GM18909 (cell line): ENCODE measurements at regions not wholly inside any gene's neighbourhood (a gene's known extent, or its start where the extent isn't known, plus 50 kb on each side); places are given as distances from the start of the nearest gene placed in this dataset.
"Not testable (repeated sequence)": the region's sequence is repeated elsewhere in the genome, so short reads cannot be mapped to it uniquely, and the experiment has no call there.

Source experiments
- ATAC-seq: cut with Tn5 transposase; IDR thresholded peaks from one replicate; pipeline ENCODE4 v1.9.1; 2021; ENCODE audit warnings: mild to moderate bottlenecking; ENCODE audit not compliant: unreplicated experiment, poor library complexity

DNA sequence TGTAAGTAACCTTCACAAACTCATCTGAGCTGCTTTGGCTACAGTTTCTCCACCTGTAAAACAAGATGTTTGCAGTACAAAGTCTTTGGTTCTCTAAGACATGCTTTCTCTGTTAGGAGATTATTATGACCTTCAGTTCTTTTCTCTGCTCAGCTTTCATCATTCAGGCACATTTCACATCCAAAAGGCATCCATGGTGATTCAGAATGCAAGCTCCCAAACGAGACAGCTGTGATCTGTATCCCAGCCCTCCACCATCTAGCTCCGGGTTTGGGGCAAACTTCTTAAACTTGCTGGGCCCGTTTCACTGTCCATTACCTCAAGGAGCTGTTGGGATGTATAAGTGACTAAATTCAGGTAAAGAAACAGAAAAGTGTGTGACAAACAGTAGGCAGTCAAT is 95.8 kb upstream of the COL1A2 start:
- no peak for ATAC-seq

DNA sequence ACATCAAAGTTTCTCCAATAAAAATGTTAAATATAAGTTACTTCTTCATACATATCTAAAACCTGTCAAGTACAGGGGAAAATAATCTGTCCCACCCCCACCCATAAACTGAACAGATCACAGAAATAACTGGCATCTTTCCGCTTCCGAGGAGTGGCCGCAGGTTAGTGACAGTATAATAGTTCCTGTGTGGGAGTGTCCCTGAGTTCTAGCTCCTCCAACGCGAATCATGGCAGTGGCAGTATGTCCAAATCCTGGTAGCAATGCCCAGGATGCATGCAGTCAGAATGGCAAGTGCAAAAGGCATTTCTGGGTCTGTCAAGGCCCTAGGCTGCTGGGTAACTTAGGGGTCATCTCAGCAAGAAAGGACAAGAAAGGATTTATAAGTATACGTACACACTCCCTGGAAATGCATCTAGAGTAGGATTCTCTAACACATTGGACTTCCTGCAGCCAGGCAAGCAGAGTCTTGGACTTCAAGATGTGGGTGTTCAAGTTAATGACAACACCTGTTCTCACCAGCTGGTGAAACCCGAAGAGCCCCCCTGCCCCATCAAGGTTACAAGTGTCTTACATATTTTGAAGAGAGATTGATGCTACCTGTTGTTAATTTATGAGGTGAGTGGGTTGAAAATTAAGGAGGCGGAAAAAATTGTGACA is 94.4 kb upstream of the COL1A2 start:
- no peak for ATAC-seq

DNA sequence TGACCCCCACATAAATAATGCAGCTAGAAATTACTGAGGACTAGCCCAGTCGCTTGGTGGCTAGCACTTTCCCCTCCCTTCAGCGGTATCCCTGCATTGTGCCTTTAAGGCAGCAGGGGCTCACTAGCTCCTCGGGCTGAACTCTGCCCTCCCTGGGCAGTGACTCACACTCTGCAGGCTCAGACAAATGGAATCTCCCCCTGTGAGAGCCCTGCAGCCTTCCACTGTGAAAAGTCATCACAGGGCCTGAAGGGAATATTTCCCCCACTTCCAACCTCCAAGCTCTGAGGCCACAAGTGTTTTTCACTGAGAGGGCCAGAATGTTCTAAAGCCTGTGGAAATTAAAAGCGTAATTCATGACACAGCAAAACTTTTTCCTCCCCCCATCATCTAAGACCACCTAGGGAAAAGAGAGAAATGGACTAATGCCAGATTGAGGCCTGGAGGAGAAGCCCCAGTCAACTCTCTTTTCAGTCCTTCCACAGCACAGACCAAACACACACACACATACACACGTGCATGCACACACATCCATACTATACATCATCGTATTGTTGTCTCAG is 93.6 kb upstream of the COL1A2 start:
- ATAC-seq = no peak

DNA sequence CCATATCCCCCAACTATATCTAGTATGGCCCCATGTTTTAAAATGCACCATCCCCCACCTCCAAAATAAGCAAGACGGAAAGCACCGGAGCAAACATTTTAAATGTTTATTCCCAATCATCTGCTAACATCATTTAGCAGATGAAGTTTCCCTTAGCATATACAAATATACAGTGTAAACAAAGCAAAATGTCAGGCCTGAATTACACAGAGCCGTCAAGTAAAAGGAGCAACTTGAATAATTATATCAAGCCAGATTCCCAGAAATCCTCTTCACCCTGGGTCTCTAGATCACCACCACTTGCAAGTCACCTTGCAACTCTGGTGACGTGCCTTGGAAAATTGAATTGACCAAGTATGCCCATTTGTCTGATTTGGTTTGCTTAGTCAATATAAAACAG is 91.6 kb upstream of the COL1A2 start:
- no peak for ATAC-seq

DNA sequence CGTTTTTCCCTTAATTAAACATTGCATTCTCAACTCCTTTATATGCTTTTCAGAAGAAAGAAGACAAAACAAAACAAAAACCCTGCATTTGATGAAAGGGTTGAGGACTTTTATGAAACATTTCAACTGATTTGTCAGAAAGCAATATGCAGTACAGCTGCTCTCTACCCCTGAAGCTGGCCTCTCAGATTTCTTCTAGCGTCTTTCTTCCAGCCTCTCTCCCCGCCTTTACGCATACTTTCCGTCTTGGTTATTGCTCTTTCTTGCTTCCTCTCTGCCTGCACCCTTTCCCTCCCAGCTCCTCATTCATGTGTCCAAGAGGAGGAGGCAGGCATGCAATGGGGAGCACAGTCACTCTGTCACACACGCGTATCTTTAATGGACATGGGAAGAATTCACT is 91.0 kb upstream of the COL1A2 start:
- ATAC-seq = no peak

DNA sequence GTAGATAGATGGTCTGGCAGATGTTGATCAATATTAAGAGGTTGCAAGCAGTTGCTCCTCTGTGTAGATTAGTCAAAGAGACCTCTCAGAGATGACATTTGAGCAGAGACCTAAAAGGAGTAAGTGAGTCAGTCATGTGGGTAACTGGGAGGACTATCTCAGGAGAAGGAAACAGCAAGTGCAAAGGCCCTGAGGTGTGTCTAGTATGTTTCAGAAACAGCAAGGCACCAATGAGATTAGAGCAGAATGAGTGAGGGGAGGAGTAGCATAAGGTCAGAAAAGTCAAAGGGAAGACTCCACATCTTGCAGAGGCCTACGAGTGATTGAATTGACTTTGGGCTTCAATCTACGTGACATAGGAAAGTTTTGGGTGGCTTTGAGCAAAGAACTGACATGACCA is 89.8 kb upstream of the COL1A2 start:
- ATAC-seq = no peak

DNA sequence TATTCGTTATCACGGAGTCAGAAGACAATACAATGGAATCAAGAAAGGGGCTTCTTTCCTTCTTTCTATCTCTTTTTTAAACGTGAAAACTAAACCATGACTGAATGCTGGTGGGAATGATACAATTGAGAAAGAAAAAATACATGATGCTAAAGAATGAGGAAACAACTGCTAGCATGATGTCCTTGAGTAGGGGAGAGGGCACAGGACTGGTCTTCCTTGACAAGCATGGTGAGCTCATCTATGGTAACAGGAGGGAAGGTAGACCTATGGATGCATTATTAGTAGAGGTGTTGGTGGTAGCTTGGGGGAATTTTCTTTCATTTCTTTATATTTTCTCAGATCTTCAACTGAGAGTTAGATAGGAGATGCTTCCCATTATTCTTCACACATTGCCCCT is 88.9 kb upstream of the COL1A2 start:
- ATAC-seq = no peak

DNA sequence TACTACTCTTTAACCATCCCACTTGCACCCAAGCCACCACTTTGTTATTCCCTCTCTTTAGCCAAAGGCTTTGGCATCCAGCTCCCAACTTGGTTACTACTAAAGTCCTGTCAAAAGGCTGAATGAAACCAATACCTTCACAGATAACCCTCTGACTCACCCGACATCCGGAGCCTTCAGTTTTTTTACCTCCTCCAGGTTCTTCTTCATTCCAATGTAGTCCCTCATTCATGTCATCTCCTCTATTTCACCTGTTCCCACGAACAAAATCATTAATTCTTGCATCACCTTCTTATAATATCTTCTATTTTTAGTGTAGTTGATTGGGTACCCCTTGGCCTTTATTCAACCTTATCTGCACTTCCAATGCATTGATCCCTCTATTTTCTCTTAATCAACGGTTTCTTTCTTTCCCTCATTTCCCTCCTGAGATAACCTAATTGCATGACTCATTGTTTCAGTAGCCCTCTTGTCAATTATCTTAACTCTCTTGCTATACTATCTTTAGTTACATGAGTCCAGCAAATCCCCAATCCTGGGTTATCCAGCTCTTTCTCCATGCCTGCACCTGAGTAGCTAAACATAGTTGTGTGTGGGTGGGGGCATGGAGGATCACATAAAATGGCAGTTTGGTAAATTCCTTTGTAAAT is 87.2 kb upstream of the COL1A2 start:
- ATAC-seq = no peak

DNA sequence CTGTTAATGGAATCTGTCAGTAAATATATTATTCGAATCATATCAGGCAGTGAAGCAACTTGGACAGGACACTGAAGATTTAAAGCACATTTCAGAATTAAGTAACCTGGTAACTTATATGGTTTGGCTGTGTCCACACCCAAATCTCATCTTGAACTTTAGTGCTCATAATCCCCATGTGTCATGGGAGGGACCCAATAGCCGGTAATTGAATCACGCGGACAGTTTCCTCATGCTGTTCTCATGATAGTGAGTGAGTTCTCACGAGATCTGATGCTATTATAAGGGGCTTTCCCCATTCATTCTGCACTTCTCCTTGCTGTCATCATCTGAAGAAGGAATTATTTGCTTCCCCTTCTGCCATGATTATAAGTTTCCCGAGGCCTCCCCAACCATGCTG is 83.2 kb upstream of the COL1A2 start:
- ATAC-seq = no peak

DNA sequence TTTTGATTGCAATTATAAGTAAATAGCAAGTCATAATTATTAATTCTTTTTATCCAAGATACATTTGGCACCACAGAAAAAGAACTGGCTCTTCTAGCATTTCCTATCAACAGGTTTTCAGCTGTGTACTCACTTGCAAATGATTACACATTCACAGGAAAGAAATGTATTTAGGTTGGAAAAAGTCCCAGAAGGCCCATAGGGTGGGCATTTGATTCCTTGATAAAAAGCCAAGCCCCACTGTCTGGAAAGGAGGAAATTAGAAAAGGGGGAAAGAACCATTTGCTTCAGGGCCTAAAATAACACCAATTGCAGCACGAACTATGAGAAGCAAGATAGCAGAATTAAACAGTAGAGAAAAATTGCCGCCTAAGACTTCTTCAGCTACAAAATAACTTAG is 80.8 kb upstream of the COL1A2 start:
- ATAC-seq = no peak

DNA sequence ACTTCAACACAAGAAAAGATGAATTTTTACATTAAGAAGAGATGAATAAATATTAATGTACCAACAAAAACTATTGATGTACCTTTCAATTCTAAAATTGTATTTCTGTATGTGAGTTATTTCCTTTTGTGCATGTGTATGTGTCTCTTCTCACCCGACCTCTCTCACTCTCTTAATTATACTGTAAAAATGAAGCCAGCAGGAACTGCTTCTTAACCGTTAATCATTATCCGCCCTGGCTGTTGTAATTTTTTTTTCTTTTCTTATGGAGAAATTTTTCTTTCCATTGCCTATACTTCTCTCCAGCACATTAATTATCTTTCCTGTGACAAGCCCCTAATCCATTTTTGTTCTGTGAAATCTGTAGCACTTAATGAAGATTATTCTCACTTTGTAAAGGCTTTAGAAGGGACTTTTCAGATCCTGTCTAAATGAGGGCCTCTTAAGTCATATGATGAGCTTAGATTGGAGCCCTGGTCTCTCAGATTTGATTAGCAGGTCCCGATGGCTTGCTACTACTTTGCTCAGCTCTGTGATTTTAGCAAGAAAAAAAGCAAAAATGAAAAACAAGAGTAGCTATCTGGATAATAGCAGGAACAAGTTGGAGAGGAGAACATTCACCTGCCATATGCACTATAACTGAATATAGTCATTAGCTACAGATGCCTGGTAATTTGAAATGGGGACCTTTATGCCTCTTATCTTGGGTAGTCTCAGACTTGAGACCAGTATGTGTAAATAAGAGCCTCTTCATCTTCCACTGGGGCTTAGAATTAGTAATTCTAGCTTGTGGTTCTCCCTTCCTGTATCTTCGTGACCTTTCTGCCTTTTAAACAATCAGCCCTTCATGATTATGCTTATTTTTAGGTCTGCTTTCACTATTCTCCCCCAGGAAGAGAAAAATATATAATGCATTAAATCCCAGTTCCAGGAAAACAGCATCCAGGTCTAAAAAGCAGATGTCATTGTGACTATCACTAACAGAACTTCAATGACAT is 80.0 kb upstream of the COL1A2 start:
- ATAC-seq = no peak

DNA sequence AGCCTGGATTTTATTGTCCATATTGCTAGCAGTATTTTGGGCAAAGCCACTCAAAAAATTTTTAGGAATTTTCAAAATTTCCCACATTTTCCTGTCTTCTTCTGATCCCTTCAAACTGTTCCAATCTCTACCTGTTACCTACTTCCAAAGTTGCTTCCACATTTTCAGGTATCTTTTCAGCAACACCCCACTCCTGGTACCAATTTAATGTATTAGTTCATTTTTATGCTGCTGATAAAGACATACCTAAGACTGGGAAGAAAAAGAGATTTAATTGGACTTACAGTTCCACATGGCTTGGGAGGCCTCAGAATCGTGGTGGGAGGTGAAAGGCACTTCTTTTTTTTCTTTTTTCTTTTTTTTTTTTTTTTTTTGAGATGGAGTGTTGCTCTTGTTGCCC is 73.6 kb upstream of the COL1A2 start:
- ATAC-seq = not testable (repeated sequence)

DNA sequence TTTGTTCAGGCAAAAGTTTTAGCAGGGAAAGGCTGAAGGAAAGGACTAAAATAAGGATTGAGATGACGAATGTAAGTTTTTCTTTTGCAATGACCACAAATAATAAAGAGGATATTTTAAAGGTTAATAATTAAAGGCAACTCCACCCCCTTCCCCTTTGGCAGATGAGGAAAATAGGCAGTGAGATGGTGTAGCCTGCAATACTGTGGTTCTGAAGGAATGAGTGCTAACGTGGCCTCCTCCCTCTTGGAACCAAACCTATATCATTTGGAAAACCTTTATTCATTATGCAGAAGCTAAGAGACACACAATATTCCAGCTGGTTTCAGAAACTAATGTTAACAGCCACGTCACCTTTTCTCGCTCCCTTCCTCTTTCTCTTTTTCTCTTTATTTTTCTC is 70.9 kb upstream of the COL1A2 start:
- no peak for ATAC-seq

DNA sequence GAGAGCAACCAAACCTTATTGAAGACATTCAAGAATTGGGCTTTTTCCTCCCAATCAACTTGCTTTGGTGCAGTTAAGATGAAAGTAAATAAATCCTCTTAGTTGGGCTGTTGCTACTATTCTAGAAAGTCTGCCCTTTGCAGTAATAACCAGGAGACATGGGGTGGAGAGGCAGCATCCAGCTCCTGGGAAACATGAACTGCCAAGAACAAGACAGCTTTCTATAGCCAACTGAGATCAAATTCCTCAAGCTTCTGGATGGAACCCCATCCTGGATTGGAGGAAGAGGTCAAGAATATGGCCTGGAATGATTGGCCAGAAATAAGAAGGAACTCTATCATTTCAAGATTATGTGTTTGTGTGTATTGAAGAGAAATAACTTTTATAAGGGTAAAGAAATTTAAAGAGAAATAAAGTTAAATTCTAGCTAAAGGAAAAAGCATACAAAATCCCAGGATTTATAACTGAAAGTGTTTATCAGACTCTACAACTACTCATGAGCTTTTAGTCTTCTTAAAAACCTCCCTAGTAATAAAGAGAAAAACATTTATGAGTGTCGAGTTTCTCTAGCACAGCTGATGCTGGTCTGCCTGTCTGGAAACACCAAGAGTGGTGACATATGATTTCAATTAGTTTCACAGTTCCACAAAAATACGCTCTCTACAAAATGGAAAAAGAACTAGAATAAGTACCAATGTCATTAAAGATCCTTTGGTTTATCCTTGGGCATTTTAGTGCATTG is 70.1 kb upstream of the COL1A2 start:
- ATAC-seq = no peak

DNA sequence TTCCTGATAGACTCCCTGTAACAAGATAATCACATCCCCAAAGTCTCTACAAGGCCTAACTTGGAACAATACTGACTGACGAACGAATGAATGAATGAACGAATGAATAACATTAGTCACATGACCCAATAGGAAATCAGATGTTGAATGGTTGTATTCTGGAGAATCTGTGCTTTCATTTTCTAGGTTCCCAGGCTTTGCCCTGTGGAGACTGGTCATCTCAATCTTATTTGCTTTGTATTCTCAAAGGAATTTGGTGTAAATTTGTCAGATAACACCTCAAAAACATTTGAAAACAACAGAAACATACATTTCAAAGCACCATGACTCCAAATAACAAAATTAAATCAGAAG is 69.6 kb upstream of the COL1A2 start:
- ATAC-seq = no peak

DNA sequence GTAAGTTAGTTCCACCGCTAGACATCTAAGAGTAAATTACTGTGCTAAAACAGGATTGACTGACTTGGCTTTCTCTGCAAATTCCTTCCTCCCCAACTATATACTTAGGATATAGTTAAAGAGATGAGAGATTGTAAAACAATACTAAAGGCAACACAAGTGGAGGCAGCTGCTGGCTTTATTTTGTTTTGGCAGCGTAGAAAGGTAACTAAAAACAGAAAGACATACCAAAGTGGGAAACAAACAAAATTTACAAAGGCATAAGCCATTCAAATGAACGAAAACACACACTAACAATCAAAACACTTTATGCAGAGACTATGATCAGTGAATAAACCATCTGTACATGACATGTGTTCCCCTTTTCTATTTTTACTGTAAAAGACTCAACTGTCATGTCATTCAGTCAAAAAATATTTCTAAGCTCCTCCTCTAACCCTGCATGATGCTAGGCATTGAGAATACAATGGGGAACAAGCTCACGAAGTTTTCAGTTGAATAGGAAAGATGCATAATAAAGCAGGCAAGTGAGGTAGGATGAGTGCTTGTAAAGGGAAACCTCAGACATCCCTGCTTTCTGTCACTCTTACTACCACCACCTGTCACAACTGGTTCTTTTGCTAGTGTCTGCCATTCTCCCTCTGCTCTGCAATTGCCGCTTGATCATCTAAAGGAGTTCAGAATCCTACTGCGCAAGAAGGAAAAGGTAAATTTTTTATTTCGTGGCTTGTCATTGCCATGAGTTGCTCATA is 64.2 kb upstream of the COL1A2 start:
- ATAC-seq = no peak

DNA sequence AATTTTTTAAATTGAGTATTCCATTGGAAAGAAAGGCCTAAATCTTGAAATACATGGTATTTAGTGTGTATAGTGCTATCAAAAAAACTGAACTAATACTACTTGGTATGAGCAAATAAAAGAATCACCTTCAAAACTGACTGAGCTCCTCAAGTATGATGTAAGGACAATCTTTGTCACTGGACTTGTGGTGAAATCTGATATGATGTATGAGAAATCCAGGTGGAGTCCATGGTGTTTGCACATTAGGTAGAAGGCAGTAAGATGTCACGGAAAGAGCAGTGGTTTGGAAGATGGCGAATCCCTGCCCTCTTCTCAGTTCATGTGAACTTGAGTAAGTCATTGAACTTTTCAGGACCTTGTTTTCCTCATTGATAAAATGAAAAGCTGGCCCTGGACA is 62.1 kb upstream of the COL1A2 start:
- no peak for ATAC-seq

DNA sequence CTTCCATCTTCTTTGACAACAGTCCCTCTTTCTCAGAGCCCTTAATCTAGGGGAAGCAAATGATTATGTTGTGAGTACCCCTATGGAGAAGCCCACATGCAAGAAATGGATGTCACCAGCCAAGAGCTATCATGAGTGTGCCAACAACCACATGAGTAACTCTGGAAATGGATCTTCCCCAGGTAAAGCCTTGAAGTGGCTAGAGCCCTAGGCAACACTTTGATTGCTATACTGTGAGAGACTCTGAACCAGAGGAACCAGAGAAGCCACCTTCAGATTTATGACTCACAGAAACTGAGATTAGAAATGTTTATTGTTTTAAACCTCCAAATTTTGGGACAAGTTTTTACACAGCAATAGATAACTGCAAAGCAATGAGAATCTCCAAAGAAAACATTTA is 60.9 kb upstream of the COL1A2 start:
- ATAC-seq = no peak

DNA sequence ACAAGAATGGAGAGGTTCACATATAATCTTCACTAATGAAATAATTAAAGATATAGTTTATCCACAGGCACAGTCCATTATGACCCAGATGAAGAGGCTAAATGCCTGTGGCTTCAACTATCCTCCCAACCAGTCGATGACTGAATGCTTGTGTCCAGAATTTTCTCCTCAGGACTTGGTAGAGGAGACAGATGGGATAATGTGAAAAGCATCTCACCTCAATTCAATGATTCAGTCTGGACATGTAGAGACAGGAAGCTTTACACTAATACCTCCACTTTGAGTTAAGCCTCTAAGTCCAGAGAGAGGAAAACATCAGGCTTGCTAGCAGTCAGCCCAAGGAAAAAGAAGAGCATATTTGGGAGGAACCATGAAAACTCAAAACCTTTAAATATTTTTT is 59.1 kb upstream of the COL1A2 start:
- no peak for ATAC-seq

DNA sequence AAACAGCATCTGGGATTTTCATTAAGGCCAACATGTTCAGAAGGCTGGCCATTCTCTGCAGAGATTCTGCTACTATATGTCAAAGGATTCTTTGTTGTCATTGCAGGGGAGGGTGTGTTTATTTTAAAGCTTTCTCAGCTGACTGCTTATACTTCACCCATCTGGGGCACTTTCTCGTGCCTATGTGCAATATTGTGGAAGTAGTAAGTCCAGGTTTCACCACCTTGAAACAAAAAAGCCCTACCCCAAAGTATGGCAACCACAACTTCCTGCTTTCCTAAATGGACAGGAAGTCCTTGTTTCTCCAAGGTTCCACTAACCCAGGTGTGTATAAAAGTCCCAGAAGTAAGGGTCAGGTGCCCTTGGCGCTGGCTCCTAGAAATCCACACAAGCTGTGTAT is 58.7 kb upstream of the COL1A2 start:
- ATAC-seq = no peak
